ENCODE measurements at regions not wholly inside any gene's neighbourhood (a gene's known extent, or its start where the extent isn't known, plus 50 kb on each side); places are given as distances from the start of the nearest gene placed in this dataset.

DNA sequence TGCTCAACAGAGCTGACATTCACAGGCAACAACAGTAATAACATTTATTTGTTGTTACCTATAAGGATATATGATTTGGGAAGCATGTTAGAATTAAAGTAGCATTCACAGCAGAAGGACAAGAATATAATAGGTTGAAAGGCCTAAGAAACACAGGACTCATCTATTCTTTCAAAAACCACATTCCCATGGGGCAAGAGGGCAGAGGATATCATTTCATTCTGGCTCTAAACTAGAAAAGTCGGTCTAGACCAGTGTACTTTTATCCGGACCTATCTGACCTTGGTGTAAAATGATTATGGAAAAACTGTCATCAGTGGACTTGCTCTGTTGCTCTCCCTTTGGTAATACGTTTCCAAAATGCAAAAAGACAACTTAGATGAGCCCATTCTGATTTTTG is 914.7 kb upstream of the CITED2 start:
- H3K36me3 ChIP-seq (ENCODE audit: control insufficient read depth, insufficient read depth, low read length): no peaks in the 10 kb centered on the region
- DNase-seq (ENCODE audit: low read depth in 4 of 6, low spot score in 6 of 6): no peak
- no peak overlapping the region for H3K4me3 ChIP-seq (ENCODE audit: low read depth, low read length)
- no peaks in the 10 kb centered on the region for H3K27me3 ChIP-seq (ENCODE audit: control insufficient read depth, insufficient read depth, low read length)
- H3K4me1 ChIP-seq (ENCODE audit: control insufficient read depth, insufficient read depth, low read length): no peaks in the 10 kb centered on the region
- H3K9me3 ChIP-seq (ENCODE audit: control insufficient read depth, insufficient read depth, low read length): no peaks in the 10 kb centered on the region
- H3K27ac ChIP-seq (ENCODE audit: low read depth, low read length): no peak overlapping the region
- WGBS (ENCODE audit: insufficient coverage): 93% methylated on average over 2 of the region's 3 CpGs

DNA sequence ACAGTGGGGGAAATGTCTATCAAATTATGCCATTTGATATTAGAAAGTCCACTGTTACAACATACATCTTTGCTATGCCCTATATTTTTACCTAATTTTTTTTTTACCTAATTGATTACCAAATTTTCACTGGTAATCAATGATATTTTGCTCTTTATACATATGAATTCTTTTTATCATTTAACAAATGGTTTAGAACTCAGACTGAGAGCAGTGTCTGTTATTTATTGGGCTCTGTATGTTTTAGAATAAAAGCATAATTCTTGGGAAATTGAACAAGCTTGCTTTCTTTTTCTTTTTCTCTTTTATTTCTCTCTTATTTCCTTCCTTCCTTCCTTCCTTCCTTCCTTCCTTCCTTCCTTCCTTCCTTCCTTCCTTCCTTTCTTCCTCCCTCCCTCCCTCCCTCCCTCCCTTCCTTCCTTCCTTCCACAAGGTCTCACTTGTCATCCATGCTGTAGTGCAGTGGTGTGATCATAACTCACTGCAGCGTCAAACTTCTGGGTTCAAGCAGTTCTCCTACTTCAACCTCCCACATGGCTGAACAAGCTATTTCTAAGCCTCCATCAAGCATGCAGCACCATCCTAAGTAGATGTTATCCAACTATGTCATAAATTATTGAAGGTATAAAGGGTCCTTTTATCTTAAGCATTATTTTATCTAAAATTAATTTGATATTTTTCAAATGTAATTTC is 911.7 kb upstream of the CITED2 start:
- Histone ChIP-seq H3K4me1 (ENCODE audit: control insufficient read depth, insufficient read depth, low read length) (no peaks in the 10 kb centered on the region), H3K4me3 (ENCODE audit: low read depth, low read length) (no peak overlapping the region), H3K9me3 (ENCODE audit: control insufficient read depth, insufficient read depth, low read length) (no peaks in the 10 kb centered on the region), H3K36me3 (ENCODE audit: control insufficient read depth, insufficient read depth, low read length) (no peaks in the 10 kb centered on the region), H3K27me3 (ENCODE audit: control insufficient read depth, insufficient read depth, low read length) (no peaks in the 10 kb centered on the region), H3K27ac (ENCODE audit: low read depth, low read length) (no peak overlapping the region)
- WGBS (ENCODE audit: insufficient coverage): no CpG with 5 or more reads among the region's 1 CpG
- no peak for DNase-seq (ENCODE audit: low read depth in 4 of 6, low spot score in 6 of 6)

DNA sequence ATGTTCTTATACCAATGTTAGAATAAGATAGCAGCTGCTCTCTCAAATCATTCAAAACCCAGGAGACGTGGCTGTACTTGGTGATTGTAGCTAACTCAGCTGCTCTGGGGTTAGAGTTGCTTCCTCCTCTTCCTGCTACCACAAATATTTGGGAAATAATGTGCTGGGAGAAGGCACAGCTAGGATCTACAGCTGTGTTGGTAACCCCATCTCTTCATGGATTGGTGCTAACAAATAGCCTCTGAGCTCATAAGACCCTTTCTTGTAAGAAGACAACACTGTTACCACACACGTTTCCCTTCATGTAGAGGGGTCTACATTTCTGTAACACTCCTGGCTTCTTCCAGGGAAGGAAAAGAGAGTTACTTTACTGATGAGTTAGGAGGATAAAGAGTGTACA is 911.0 kb upstream of the CITED2 start:
- Histone ChIP-seq H3K27ac (ENCODE audit: low read depth, low read length) (no peak overlapping the region), H3K9me3 (ENCODE audit: control insufficient read depth, insufficient read depth, low read length) (no peaks in the 10 kb centered on the region), H3K27me3 (ENCODE audit: control insufficient read depth, insufficient read depth, low read length) (no peaks in the 10 kb centered on the region), H3K4me1 (ENCODE audit: control insufficient read depth, insufficient read depth, low read length) (no peaks in the 10 kb centered on the region), H3K36me3 (ENCODE audit: control insufficient read depth, insufficient read depth, low read length) (no peaks in the 10 kb centered on the region), H3K4me3 (ENCODE audit: low read depth, low read length) (no peak overlapping the region)
- WGBS (ENCODE audit: insufficient coverage): no CpG with 5 or more reads among the region's 2 CpGs
- DNase-seq (ENCODE audit: low read depth in 4 of 6, low spot score in 6 of 6): peak in 1 of 6 donors; percentile 8

DNA sequence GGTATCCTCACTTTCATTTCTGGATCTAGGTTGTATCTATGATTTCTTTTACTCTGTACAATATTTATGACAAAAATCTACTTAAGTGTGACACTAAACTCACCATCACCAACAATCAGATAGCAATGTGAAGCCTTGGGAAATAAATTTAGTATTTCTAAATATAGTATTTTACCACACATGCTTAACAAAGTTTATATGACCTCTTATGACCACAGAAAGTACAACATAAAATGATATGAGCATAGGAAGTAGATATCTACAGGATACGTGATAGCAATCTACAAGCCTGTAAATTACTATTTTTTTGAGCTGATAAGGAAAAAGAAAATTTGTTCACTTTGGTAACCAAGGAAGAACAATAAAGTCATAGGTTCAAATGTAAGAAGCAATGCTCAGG is 910.4 kb upstream of the CITED2 start:
- no peaks in the 10 kb centered on the region for H3K36me3 ChIP-seq (ENCODE audit: control insufficient read depth, insufficient read depth, low read length)
- H3K27me3 ChIP-seq (ENCODE audit: control insufficient read depth, insufficient read depth, low read length): no peaks in the 10 kb centered on the region
- no peaks in the 10 kb centered on the region for H3K4me1 ChIP-seq (ENCODE audit: control insufficient read depth, insufficient read depth, low read length)
- H3K4me3 ChIP-seq (ENCODE audit: low read depth, low read length): no peak overlapping the region
- no peak for DNase-seq (ENCODE audit: low read depth in 4 of 6, low spot score in 6 of 6)
- no CpG with 5 or more reads among the region's 1 CpG for WGBS (ENCODE audit: insufficient coverage)
- no peak overlapping the region for H3K27ac ChIP-seq (ENCODE audit: low read depth, low read length)
- no peaks in the 10 kb centered on the region for H3K9me3 ChIP-seq (ENCODE audit: control insufficient read depth, insufficient read depth, low read length)

DNA sequence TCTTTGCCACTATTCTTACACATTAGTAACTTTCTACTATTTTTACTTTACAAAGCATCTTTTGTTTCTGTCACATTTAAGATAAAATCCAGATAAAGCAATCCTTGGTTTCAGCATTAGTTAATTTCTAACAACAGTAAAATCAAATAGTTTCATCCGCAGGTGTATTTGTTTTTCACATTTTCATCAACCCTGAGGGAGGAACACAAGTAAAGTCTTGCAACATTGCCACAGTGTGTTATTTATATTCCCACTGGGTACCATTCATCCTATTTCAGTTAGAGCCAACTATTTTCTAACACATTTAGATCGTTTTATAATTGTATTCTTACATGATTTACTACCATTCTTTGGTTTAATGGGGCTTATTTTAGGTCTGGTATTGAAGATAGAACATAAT is 908.7 kb upstream of the CITED2 start:
- Histone ChIP-seq H3K4me3 (ENCODE audit: low read depth, low read length) (no peak overlapping the region), H3K9me3 (ENCODE audit: control insufficient read depth, insufficient read depth, low read length) (no peaks in the 10 kb centered on the region), H3K36me3 (ENCODE audit: control insufficient read depth, insufficient read depth, low read length) (no peaks in the 10 kb centered on the region), H3K27me3 (ENCODE audit: control insufficient read depth, insufficient read depth, low read length) (no peaks in the 10 kb centered on the region), H3K4me1 (ENCODE audit: control insufficient read depth, insufficient read depth, low read length) (no peaks in the 10 kb centered on the region), H3K27ac (ENCODE audit: low read depth, low read length) (no peak overlapping the region)
- WGBS (ENCODE audit: insufficient coverage): 80% methylated on average over 1 of the region's 2 CpGs
- DNase-seq (ENCODE audit: low read depth in 4 of 6, low spot score in 6 of 6): peak in 1 of 6 donors; percentile 12

DNA sequence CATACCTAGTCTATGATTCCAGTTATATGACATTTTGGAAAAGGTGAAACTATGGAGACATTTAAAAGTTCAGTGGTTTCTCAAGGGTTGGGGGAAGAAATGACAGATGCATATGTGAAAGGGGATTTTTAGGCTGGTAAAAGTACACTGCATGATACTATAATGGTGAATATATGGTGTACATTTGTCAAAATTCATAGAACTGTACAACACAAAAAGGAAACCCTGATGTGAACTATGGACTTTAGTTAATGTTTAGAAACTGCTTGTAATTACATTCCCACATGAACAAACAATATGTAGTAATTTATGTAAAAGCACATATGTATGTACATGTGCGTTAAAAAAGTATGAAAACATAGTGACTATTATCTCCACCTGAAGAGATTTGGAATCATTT is 907.3 kb upstream of the CITED2 start:
- WGBS (ENCODE audit: insufficient coverage): no CpG with 5 or more reads among the region's 1 CpG
- no peaks in the 10 kb centered on the region for H3K4me1 ChIP-seq (ENCODE audit: control insufficient read depth, insufficient read depth, low read length)
- H3K27ac ChIP-seq (ENCODE audit: low read depth, low read length): no peak overlapping the region
- no peak overlapping the region for H3K4me3 ChIP-seq (ENCODE audit: low read depth, low read length)
- no peak for DNase-seq (ENCODE audit: low read depth in 4 of 6, low spot score in 6 of 6)
- H3K36me3 ChIP-seq (ENCODE audit: control insufficient read depth, insufficient read depth, low read length): no peaks in the 10 kb centered on the region
- H3K9me3 ChIP-seq (ENCODE audit: control insufficient read depth, insufficient read depth, low read length): no peaks in the 10 kb centered on the region
- no peaks in the 10 kb centered on the region for H3K27me3 ChIP-seq (ENCODE audit: control insufficient read depth, insufficient read depth, low read length)

DNA sequence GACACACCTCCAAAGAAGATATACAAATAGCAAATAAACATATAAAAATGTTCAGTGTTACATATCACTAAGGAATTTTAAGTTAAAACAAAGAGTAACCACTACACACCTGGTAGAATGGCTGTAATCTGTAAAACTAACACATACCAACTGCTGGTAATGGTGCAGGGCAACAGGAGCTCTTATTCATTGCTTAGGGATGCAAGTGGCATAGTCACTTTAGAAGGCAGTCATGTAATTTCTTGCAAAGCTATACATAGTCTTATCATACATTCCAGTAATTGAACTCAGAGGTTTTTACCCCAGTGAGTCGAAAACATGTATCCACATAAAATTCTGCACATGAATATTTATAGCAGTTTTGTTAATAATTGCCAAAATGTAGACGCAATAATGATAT is 906.8 kb upstream of the CITED2 start:
- DNase-seq (ENCODE audit: low read depth in 4 of 6, low spot score in 6 of 6): no peak
- Histone ChIP-seq H3K4me1 (ENCODE audit: control insufficient read depth, insufficient read depth, low read length) (no peaks in the 10 kb centered on the region), H3K27me3 (ENCODE audit: control insufficient read depth, insufficient read depth, low read length) (no peaks in the 10 kb centered on the region), H3K27ac (ENCODE audit: low read depth, low read length) (no peak overlapping the region), H3K4me3 (ENCODE audit: low read depth, low read length) (no peak overlapping the region), H3K36me3 (ENCODE audit: control insufficient read depth, insufficient read depth, low read length) (no peaks in the 10 kb centered on the region), H3K9me3 (ENCODE audit: control insufficient read depth, insufficient read depth, low read length) (no peaks in the 10 kb centered on the region)
- no CpG with 5 or more reads among the region's 2 CpGs for WGBS (ENCODE audit: insufficient coverage)

DNA sequence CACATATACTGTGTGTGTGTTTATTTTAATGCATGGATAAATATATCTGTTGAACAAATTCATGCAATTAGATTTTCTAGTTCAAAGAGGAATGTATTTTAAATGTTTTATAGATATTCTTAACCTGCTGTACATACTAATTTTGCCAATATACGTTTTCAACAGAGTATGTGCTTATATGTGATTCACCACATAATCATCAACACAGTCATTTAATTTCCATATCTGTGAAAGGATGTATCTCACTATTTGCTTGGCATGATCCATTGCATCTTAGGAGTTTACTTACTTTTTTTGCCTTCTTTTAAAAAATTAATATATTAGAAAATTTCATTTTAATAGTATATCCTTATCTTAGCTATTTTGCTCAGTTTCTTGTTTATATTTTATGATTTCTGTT is 902.3 kb upstream of the CITED2 start:
- DNase-seq (ENCODE audit: low read depth in 4 of 6, low spot score in 6 of 6): no peak
- Histone ChIP-seq H3K27ac (ENCODE audit: low read depth, low read length) (no peak overlapping the region), H3K27me3 (ENCODE audit: control insufficient read depth, insufficient read depth, low read length) (no peaks in the 10 kb centered on the region), H3K4me3 (ENCODE audit: low read depth, low read length) (no peak overlapping the region), H3K36me3 (ENCODE audit: control insufficient read depth, insufficient read depth, low read length) (no peaks in the 10 kb centered on the region), H3K4me1 (ENCODE audit: control insufficient read depth, insufficient read depth, low read length) (no peaks in the 10 kb centered on the region), H3K9me3 (ENCODE audit: control insufficient read depth, insufficient read depth, low read length) (no peaks in the 10 kb centered on the region)
- no CpG with 5 or more reads among the region's 1 CpG for WGBS (ENCODE audit: insufficient coverage)

DNA sequence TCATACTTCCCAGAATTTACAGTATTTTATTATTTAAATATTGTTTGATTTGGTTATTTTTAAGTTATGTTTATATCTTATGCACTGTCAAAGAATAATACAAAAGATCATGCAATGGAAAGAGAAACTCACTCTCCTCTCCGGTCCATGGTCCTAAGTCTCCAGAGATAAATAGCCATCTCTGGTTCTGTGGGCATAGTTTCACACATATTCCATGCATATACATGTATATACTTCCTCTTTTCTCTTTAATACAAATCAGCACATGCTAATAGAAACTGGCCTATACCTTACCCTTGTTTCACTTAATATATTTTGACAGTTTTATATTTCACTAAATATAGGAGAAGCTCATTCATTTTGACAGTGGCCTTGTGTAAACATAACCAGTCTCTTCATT is 901.7 kb upstream of the CITED2 start:
- Histone ChIP-seq H3K4me1 (ENCODE audit: control insufficient read depth, insufficient read depth, low read length) (no peaks in the 10 kb centered on the region), H3K36me3 (ENCODE audit: control insufficient read depth, insufficient read depth, low read length) (no peaks in the 10 kb centered on the region), H3K27me3 (ENCODE audit: control insufficient read depth, insufficient read depth, low read length) (no peaks in the 10 kb centered on the region), H3K9me3 (ENCODE audit: control insufficient read depth, insufficient read depth, low read length) (no peaks in the 10 kb centered on the region), H3K27ac (ENCODE audit: low read depth, low read length) (no peak overlapping the region), H3K4me3 (ENCODE audit: low read depth, low read length) (no peak overlapping the region)
- 100% methylated on average over 1 of the region's 1 CpG for WGBS (ENCODE audit: insufficient coverage)
- DNase-seq (ENCODE audit: low read depth in 4 of 6, low spot score in 6 of 6): no peak

DNA sequence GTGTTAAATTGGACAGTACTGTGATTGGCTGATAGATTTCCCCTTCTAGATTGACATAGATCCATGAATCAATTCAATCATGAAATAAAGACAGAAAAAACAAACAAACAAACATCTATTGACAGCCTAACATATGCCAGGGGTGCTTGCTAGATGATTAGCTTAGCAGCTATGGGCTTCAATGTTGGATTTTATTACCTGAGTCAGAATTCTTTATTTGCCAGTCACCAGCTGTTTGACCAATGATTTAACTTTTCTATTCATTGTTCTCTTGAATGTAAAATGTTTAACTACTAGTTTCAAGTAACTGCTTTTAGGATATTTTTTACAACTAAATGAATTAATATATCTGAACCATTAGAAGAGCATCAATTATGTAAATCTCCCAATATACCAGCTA is 901.3 kb upstream of the CITED2 start:
- Histone ChIP-seq H3K4me1 (ENCODE audit: control insufficient read depth, insufficient read depth, low read length) (no peaks in the 10 kb centered on the region), H3K27ac (ENCODE audit: low read depth, low read length) (no peak overlapping the region), H3K27me3 (ENCODE audit: control insufficient read depth, insufficient read depth, low read length) (no peaks in the 10 kb centered on the region), H3K9me3 (ENCODE audit: control insufficient read depth, insufficient read depth, low read length) (no peaks in the 10 kb centered on the region), H3K4me3 (ENCODE audit: low read depth, low read length) (no peak overlapping the region), H3K36me3 (ENCODE audit: control insufficient read depth, insufficient read depth, low read length) (no peaks in the 10 kb centered on the region)
- no peak for DNase-seq (ENCODE audit: low read depth in 4 of 6, low spot score in 6 of 6)
